HL-60/S4 (cell line): ENCODE measurements at regions not wholly inside any gene's neighbourhood (a gene's known extent, or its start where the extent isn't known, plus 50 kb on each side); places are given as distances from the start of the nearest gene placed in this dataset.

ENCODE experiments used
- in situ Hi-C: fragments of 300-500 bp; cut with MboI; formaldehyde crosslinking; loops from 2 replicates; pipeline ENCODE4 v1.14.3; 2022; ENCODE audit warnings: low sequenced_read_pairs

- in situ Hi-C loops = no loop called here
Observed at GRCh38 chr7:36088553-36088952, 64.5 kb upstream of the EEPD1 start.

GRCh38 chr7:36088966-36089365 lies 64.1 kb upstream of the EEPD1 start:
- in situ Hi-C loops = no loop called here

GRCh38 chr7:36090976-36091873 lies 61.8 kb upstream of the EEPD1 start:
- in situ Hi-C loops = no loop called here

GRCh38 chr7:36091874-36092176 lies 61.2 kb upstream of the EEPD1 start:
- in situ Hi-C loops = no loop called here

GRCh38 chr7:36092221-36092771 lies 60.8 kb upstream of the EEPD1 start:
- in situ Hi-C loops = no loop called here

- in situ Hi-C loops = no loop called here
Observed at GRCh38 chr7:36096460-36097095, 56.5 kb upstream of the EEPD1 start.

- in situ Hi-C loops = no loop called here
Observed at GRCh38 chr7:36098096-36098495, 55.0 kb upstream of the EEPD1 start.

- in situ Hi-C loops = no loop called here
Observed at GRCh38 chr7:36100226-36100625, 52.8 kb upstream of the EEPD1 start.

GRCh38 chr7:36100634-36101033 lies 52.4 kb upstream of the EEPD1 start:
- in situ Hi-C loops = no loop called here
